Esophagus squamous epithelium (tissue), 4 donors: ENCODE measurements at regions not wholly inside any gene's neighbourhood (a gene's known extent, or its start where the extent isn't known, plus 50 kb on each side); places are given as distances from the start of the nearest gene placed in this dataset.

Experiments used
- CTCF ChIP-seq, 6 experiments: fragments of 450-650 bp in 4 of 6; fragments of 200-600 bp in 2 of 6; sonication (generic) in 2 of 6; IDR thresholded peaks; one replicate each; pipeline ENCODE4 v1.5.1; 2016 to 2019; ENCODE audit warnings: antibody characterized with exemption in 6 of 6, mild to moderate bottlenecking in 4 of 6, moderate library complexity in 4 of 6
- POLR2A ChIP-seq, 4 donors: fragments of 450-650 bp; IDR thresholded peaks; one replicate each; pipeline ENCODE4 v1.6.1; 2017; ENCODE audit warnings: antibody characterized with exemption in 4 of 4, mild to moderate bottlenecking in 4 of 4, moderate library complexity in 3 of 4

DNA sequence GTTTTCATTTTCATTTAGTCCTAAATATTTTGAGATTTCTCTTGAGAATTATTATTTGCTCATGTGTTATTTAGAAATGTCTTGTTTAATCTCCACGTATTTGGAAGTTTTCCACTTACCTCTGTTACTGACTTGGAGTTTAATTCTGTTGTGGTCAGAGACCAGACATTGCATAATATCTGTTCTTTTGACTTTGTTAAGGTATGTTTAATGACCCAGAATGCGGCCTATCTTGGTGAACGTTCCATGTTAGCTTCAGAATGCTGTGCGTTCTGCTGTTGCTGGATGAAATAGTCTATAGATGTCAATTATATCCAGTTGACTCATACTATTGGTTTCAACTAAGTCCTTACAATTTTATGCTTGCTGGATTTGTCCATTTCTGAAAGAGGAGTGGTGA is 325.3 kb upstream of the TARS1 start:
- no peak for TF ChIP-seq CTCF (IDR thresholded peaks at IDR 0.05)
- TF ChIP-seq POLR2A (IDR thresholded peaks at IDR 0.05) = no peak
